GM12872 (cell line): ENCODE measurements at regions not wholly inside any gene's neighbourhood (a gene's known extent, or its start where the extent isn't known, plus 50 kb on each side); places are given as distances from the start of the nearest gene placed in this dataset.

ENCODE experiments used
- TF ChIP-seq, protein P1 (sequence below): IDR thresholded peaks from 3 replicates; pipeline ENCODE4 v1.5.1; 2011; ENCODE audit warnings: low read depth, mild to moderate bottlenecking, low read length, moderate library complexity; ENCODE audit not compliant: insufficient read depth

DNA sequence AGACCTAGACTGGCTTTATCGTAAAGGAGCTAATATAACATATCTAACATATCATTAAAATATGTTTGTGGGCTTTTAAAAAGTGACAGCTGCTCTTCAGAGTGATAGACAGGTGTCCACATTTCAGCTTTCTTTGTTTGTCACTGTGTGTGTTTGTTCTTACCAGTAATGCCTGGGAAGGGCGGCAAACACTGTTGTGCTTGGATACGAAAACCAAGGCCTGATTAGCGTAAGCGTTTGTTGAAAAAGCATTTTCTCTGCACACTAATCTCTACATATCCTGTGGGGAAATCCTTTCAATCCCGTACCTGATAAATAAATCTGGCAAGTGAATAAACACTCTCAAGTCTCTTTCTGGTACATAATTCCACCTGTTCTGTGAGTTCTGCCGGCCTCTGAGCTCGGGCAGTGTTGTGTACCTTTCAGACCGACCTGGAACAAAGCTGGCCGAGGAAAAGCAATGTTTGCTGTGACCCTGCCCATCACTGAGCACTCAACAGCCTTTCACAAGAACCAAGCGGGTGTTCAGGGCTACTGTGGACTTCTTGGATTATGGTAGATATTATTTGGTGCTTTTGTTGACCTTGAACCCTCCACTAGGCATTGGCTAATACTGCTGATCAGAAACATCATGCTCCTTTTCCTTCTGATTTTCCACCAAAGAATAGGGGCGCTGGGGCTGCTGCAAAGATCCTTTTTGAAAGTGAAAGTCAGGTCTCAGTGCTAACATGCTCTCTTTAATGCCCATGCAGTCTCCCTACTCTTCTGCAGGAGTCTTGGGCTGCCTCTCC is 100.4 kb downstream of the CD83 start:
- TF ChIP-seq, protein P1, sequence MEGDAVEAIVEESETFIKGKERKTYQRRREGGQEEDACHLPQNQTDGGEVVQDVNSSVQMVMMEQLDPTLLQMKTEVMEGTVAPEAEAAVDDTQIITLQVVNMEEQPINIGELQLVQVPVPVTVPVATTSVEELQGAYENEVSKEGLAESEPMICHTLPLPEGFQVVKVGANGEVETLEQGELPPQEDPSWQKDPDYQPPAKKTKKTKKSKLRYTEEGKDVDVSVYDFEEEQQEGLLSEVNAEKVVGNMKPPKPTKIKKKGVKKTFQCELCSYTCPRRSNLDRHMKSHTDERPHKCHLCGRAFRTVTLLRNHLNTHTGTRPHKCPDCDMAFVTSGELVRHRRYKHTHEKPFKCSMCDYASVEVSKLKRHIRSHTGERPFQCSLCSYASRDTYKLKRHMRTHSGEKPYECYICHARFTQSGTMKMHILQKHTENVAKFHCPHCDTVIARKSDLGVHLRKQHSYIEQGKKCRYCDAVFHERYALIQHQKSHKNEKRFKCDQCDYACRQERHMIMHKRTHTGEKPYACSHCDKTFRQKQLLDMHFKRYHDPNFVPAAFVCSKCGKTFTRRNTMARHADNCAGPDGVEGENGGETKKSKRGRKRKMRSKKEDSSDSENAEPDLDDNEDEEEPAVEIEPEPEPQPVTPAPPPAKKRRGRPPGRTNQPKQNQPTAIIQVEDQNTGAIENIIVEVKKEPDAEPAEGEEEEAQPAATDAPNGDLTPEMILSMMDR: no peak

DNA sequence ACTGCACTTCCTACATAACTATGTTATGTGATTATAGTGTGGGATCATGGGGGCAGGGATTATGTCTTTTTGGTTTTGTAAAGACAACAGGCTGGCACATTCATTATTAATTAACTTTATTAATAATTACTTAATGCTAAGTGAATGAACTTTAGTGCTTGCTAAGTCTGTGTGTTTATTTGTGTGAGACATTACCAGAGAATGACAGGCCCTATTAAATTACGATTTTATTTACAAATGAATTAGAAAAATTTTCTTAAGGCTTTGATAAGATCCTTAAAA is 100.9 kb downstream of the CD83 start:
- TF ChIP-seq, protein P1: no peak

DNA sequence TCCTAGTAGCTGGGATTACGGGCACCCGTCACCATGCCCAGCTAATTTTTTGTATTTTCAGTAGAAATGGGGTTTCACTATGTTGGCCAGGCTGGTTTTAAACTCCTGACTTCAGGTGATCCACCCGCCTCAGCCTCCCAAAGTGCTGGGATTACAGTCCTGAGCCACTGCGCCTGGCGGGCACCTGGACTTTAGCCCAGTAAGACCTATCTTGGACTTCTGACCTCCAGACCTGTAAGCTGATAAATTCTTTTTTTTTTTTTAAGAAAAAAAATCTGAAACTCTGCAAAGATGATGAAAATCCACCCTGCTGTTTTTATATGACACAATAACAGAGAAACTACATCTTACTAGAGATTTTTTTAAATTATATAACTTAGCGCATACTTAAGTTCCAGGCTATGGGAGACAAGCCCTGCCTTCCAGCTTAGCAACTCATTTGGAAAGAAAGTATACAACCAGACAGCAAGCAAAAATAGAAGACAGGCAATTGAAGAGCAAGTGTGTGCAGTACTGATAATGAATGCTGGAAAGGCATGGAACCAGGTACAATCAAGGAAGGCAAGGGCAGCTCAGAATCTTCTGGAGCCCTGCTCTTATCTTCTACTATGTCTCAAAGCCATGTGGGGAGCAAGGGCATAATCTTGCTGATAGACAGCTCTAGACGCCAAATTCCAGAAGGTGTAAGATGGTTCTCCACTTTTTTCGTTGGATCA is 104.2 kb downstream of the CD83 start:
- TF ChIP-seq, protein P1: no peak

DNA sequence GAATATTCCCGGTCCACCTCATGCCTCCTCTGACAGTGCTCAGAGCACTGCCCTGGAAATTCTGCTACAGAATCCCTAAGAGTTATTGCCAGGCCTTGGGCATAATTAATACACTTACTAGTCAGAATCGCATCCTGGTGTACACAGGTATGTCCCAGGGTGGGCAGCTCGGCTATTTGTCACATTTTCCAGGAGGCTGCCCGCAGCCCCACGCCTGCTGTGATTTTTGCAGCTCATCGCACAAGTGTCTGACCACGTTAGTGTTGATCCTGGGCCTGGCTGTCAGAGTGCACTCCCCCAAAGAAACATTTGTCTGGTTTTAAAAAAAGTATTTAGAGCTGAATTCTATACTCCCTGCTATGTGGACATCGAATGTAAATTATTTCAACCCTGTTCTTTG is 105.4 kb downstream of the CD83 start:
- TF ChIP-seq, protein P1: no peak

DNA sequence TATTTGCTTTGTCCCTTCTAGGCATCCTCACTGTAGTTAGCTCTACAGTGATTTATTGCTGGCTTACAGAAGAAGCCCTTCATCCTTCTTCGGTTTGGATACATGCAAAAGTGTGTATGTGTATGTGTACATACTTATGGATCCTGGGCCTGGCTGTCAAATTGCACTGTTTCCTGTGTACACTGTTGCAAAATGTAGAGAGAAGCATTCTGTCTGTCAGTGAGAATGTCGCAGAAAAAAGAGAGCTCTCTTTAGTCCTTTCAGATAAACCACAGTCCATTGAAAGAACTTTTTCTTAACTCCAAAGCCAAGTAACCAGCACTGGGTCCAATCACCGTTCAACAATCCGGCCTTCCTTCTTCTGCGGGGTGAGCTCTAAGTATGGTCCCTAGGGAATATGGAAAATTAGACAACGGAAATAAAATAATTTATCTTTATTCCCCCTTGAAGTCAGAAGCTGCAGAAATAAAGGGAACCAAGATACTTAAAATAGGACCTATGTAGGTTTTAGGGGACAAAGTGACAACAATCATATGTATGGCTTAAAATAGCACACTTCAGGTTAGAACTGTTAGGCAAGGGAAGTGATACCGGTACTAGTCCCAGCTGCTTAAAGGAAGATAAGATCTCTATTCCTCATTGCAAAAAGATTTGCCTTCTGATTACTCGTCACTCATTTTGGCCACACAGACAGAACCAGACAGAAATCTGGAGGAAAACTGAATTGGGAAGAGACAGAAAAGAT is 107.0 kb downstream of the CD83 start:
- TF ChIP-seq, protein P1: no peak

DNA sequence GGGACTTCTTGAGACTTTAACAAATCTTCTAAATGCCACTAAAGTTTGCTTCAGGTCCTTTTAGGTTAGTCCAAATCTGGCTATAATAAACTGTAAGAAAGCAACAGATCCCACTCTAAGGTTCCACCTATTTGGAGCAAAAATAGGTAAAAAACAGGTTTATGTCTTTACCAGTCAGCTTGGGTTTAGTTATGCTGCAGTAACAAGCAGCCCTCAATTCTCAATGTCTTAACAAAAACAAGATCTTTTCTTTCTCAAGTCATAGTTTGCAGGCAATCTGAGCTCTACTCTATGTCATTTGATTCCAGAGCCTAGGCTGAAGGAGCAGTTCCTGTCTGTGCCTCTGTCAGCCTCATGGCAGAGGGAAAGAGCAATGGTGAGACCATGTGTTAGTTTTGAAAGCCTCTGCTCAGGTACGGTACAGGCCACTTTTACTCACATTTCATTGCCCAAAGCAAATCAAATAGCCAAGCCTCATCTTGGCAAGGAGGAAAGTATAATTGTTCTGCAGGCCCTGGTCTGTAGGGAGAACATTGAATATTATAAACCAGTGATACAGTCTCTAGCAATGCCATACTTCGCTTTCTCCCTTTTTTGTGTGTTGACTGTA is 108.6 kb downstream of the CD83 start:
- TF ChIP-seq, protein P1: no peak

DNA sequence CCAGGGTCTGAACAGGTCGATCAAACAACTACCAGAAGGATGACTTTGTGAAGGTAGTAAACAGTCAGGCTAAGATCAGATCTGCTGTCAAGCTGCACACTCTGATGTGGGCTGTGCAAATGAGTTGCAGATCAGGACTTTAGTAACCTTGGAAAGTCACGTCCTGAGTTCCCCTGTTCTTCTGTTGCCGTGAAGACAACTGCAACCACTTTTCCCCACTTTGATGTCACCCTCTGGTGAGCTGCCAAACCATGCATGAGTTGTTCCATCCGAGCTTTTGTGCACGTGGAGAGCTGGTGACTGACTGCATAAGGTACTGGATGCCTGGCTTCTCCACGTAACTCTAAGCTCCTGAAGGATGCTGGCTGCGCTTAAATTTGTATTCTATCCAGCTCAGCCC is 111.0 kb downstream of the CD83 start:
- TF ChIP-seq, protein P1: no peak
